Endothelial cell of umbilical vein (primary cell): ENCODE measurements at regions not wholly inside any gene's neighbourhood (a gene's known extent, or its start where the extent isn't known, plus 50 kb on each side); places are given as distances from the start of the nearest gene placed in this dataset.

Source experiments
- BruUV-seq: library from RNA; stranded (reverse); fragments of 400-500 nt; replicated peaks from 2 replicates; lab custom pipeline; 2021; lab: Mats Ljungman, UMichigan
- CTCF ChIA-PET: fragments of 300-600, 350-600 bp; sonication (Branson Sonifier 250); formaldehyde crosslinking; loops from one replicate; lab custom pipeline; 2021; ENCODE audit warnings: antibody characterized with exemption, inconsistent platforms; lab: Charles Lee
- POLR2A ChIA-PET: fragments of 300-600, 350-600 bp; sonication (Branson Sonifier 250); formaldehyde crosslinking; loops from one replicate; lab custom pipeline; 2021; ENCODE audit warnings: antibody characterized with exemption, inconsistent platforms; lab: Charles Lee
- DNase-seq: peaks from one replicate; pipeline ENCODE4 v3.0.0-alpha.2; 2011; ENCODE audit warnings: low read depth, low spot score
- FAIRE-seq: peaks from 2 replicates; lab custom pipeline; 2011; peaks lifted over from hg19 to GRCh38; lab: Jason Lieb, UNC
- H2AFZ ChIP-seq: 2 replicates; pipeline ENCODE4 v1.6.0; 2012; ENCODE audit warnings: low read depth, low read length, control low read depth, inconsistent platforms
- H3K27ac ChIP-seq: 2 replicates; pipeline ENCODE4 v1.5.1; 2011; ENCODE audit warnings: low read depth, mild to moderate bottlenecking, control low read depth, low read length, moderate library complexity; ENCODE audit not compliant: insufficient read depth
- H3K27me3 ChIP-seq, 2 experiments: 2 replicates each; pipeline versions ENCODE4 v1.6.0 to v1.6.1; 2011; ENCODE audit warnings: low read length in 2 of 2, mixed read lengths in 1 of 2; ENCODE audit not compliant: control insufficient read depth in 2 of 2, insufficient read depth in 2 of 2
- H3K36me3 ChIP-seq, 2 experiments: 2 replicates in 1 of 2; 3 replicates in 1 of 2; pipeline ENCODE4 v1.5.1; 2011; ENCODE audit warnings: low read length in 2 of 2, mild to moderate bottlenecking in 1 of 2, moderate library complexity in 1 of 2; ENCODE audit not compliant: control insufficient read depth in 2 of 2, insufficient read depth in 2 of 2; ENCODE audit errors: extremely low read depth in 1 of 2
- H3K4me1 ChIP-seq: 3 replicates; pipeline ENCODE4 v1.5.1; 2011; ENCODE audit warnings: mild to moderate bottlenecking, low read length; ENCODE audit not compliant: control insufficient read depth, insufficient read depth; ENCODE audit errors: extremely low read depth
- H3K4me2 ChIP-seq: 2 replicates; pipeline ENCODE4 v1.6.1; 2011; ENCODE audit warnings: low read length, control low read depth, mixed read lengths; ENCODE audit not compliant: insufficient read depth
- H3K4me3 ChIP-seq, 3 experiments: fragments of 200-600 bp in 1 of 3; sonication (generic), shearing (Covaris generic) in 1 of 3; replicated peaks in 1 of 3; 2 replicates each; pipeline ENCODE4 v1.5.1; 2011 to 2016; ENCODE audit warnings: control low read depth in 3 of 3, low read length in 3 of 3, mild to moderate bottlenecking in 2 of 3, inconsistent platforms in 1 of 3, low read depth in 1 of 3, moderate library complexity in 1 of 3; ENCODE audit not compliant: insufficient read depth in 1 of 3
- H3K79me2 ChIP-seq: 2 replicates; pipeline ENCODE4 v1.6.0; 2012; ENCODE audit warnings: low read length, inconsistent platforms; ENCODE audit not compliant: control insufficient read depth, insufficient read depth
- H3K9ac ChIP-seq: replicated peaks from 2 replicates; pipeline ENCODE3; 2011; ENCODE audit warnings: low read length, control low read depth; ENCODE audit not compliant: insufficient read depth; ENCODE audit errors: extremely low read depth
- H3K9me1 ChIP-seq: replicated peaks from 3 replicates; pipeline ENCODE4 v1.6.0; 2011; ENCODE audit warnings: mild to moderate bottlenecking, low read length; ENCODE audit not compliant: control insufficient read depth, insufficient read depth; ENCODE audit errors: extremely low read depth
- H3K9me3 ChIP-seq: replicated peaks from 2 replicates; pipeline ENCODE4 v1.5.1; 2012; ENCODE audit warnings: low read length, inconsistent platforms; ENCODE audit not compliant: control insufficient read depth, insufficient read depth
- H4K20me1 ChIP-seq: replicated peaks from 2 replicates; pipeline ENCODE3; 2011; ENCODE audit warnings: mild to moderate bottlenecking, low read length; ENCODE audit not compliant: control insufficient read depth, insufficient read depth; ENCODE audit errors: extremely low read depth
- EZH2 ChIP-seq: IDR thresholded peaks from 2 replicates; pipeline ENCODE4 v1.6.1; 2012; ENCODE audit warnings: borderline replicate concordance, low read depth, mild to moderate bottlenecking, moderate library complexity, low read length, inconsistent platforms; ENCODE audit not compliant: severe bottlenecking
- FOS ChIP-seq: IDR thresholded peaks from 2 replicates; pipeline ENCODE4 v1.6.1; 2011; ENCODE audit warnings: mild to moderate bottlenecking, low read length, moderate library complexity, borderline replicate concordance; ENCODE audit not compliant: insufficient read depth
- GATA2 ChIP-seq: IDR thresholded peaks from 2 replicates; pipeline ENCODE4 v1.7.0; 2011; ENCODE audit warnings: low read depth, mild to moderate bottlenecking, moderate library complexity, mixed read lengths, low read length; ENCODE audit not compliant: insufficient read length, insufficient read depth
- JUN ChIP-seq: IDR thresholded peaks from 2 replicates; pipeline ENCODE4 v1.6.1; 2011; ENCODE audit warnings: borderline replicate concordance, low read depth; ENCODE audit not compliant: insufficient read length, insufficient read depth
- MYC ChIP-seq: IDR thresholded peaks from one replicate; pipeline ENCODE4 v1.6.1; 2011; ENCODE audit warnings: mild to moderate bottlenecking, low read depth, low read length
- POLR2A ChIP-seq: IDR thresholded peaks from 2 replicates; pipeline ENCODE4 v1.6.1; 2012; ENCODE audit warnings: low read depth, mild to moderate bottlenecking, control low read depth, low read length
- POLR2AphosphoS5 ChIP-seq: IDR thresholded peaks from 2 replicates; pipeline ENCODE4 v1.6.1; 2012; ENCODE audit warnings: low read depth, mild to moderate bottlenecking, control low read depth, low read length, moderate library complexity; ENCODE audit not compliant: insufficient read depth
- dilution Hi-C: fragments of 300-500 bp; cut with MboI; formaldehyde crosslinking; loops from one replicate; pipeline ENCODE4 v1.15.0; 2019; ENCODE audit warnings: low sequenced_read_pairs; ENCODE audit not compliant: extremely low pct_ligation_motif_present
- intact Hi-C: fragments of 100-400 bp; cut with micrococcal nuclease; formaldehyde crosslinking; loops from one replicate; pipeline ENCODE4 v1.10.0; 2022
- TF ChIP-seq, protein P1 (sequence below), 2 donors: IDR thresholded peaks; 1 replicate in 1 of 2; 2 replicates in 1 of 2; pipeline ENCODE4 v1.5.1; 2011; ENCODE audit warnings: low read length in 2 of 2, mild to moderate bottlenecking in 2 of 2, moderate library complexity in 2 of 2, control low read depth in 1 of 2, inconsistent platforms in 1 of 2, low read depth in 1 of 2; ENCODE audit not compliant: insufficient read depth in 1 of 2; ENCODE audit errors: extremely low read depth in 1 of 2
- TF ChIP-seq, protein P2 (sequence below): IDR thresholded peaks from 2 replicates; pipeline ENCODE4 v1.6.1; 2011; ENCODE audit not compliant: insufficient read depth, insufficient read length

DNA sequence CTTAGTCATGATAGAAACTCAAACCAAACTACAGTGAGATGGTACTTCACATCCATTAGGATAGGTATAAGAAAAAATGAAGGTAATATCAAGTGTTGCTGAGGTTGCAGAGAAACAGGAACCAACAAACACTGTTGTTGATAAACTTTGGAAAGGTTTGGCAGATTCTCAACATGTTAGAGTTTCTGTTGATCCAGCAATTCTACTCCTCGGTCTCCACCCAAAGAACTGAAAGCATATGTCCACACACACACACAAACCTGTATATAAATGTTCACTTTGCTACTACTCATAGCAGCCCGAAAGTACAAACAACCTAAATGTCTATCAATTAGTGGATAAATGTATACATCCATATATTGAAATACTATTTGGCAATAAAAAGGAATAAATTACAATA lies 128.3 kb upstream of the CARMIL1 start:
- intact Hi-C loops = no loop called here
- Histone ChIP-seq H3K36me3 (no peaks in the 10 kb centered on the region), H3K4me3 (no peak overlapping the region), H3K27me3 (no peaks in the 10 kb centered on the region), H3K4me2 (no peak overlapping the region), H3K4me1 (no peaks in the 10 kb centered on the region), H3K79me2 (no peaks in the 10 kb centered on the region), H3K9ac (no peak overlapping the region), H3K9me3 (no peaks in the 10 kb centered on the region), H3K27ac (no peak overlapping the region), H2AFZ (no peak overlapping the region), H3K9me1 (no peaks in the 10 kb centered on the region), H4K20me1 (no peaks in the 10 kb centered on the region)
- dilution Hi-C loops = no loop called here
- ChIA-PET POLR2A (no interaction called here), CTCF (no interaction called here)
- DNase-seq (no peak), FAIRE-seq (no peak)
- no peak for TF ChIP-seq MYC
- no peak for TF ChIP-seq EZH2
- no peak for TF ChIP-seq POLR2A
- TF ChIP-seq FOS = no peak
- TF ChIP-seq JUN = no peak
- no peak for TF ChIP-seq POLR2AphosphoS5
- no peak for TF ChIP-seq GATA2
- TF ChIP-seq, protein P1, sequence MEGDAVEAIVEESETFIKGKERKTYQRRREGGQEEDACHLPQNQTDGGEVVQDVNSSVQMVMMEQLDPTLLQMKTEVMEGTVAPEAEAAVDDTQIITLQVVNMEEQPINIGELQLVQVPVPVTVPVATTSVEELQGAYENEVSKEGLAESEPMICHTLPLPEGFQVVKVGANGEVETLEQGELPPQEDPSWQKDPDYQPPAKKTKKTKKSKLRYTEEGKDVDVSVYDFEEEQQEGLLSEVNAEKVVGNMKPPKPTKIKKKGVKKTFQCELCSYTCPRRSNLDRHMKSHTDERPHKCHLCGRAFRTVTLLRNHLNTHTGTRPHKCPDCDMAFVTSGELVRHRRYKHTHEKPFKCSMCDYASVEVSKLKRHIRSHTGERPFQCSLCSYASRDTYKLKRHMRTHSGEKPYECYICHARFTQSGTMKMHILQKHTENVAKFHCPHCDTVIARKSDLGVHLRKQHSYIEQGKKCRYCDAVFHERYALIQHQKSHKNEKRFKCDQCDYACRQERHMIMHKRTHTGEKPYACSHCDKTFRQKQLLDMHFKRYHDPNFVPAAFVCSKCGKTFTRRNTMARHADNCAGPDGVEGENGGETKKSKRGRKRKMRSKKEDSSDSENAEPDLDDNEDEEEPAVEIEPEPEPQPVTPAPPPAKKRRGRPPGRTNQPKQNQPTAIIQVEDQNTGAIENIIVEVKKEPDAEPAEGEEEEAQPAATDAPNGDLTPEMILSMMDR (IDR thresholded peaks at IDR 0.05; ENCODE audit: extremely low read depth in 1 of 2, insufficient read depth in 1 of 2, low read depth in 1 of 2, low read length in 2 of 2) = no peak
- TF ChIP-seq, protein P2, sequence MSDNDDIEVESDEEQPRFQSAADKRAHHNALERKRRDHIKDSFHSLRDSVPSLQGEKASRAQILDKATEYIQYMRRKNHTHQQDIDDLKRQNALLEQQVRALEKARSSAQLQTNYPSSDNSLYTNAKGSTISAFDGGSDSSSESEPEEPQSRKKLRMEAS = no peak
- no TSS peak for BruUV-seq
